ENCODE measurements at regions not wholly inside any gene's neighbourhood (a gene's known extent, or its start where the extent isn't known, plus 50 kb on each side); places are given as distances from the start of the nearest gene placed in this dataset.

- WGBS, 2 experiments (ENCODE audit: extremely low coverage in 2 of 2, insufficient read length in 1 of 2): 86% methylated on average over 4 of the region's 10 CpGs; no CpG with 5 or more reads in 1 of the 2 experiments
- intact Hi-C loops (cut with micrococcal nuclease): no loop called here
These were observed 258.5 kb downstream of the DLEU7 start for GRCh38 chr13:50584856-50585580.

More at GRCh38 chr13:50584856-50585580, 258.5 kb downstream of the DLEU7 start:
- no peaks in the 10 kb centered on the region; the same call in 1 of the 2 replicates for H3K9me1 ChIP-seq (ENCODE audit: insufficient read depth, low read length)
- no peak overlapping the region for H3K4me3 ChIP-seq (ENCODE audit: insufficient read depth, low read depth, low read length)
- no peak overlapping the region for H3K56ac ChIP-seq (ENCODE audit: extremely low read depth, insufficient read depth, low read length)
- no peak overlapping the region for H2BK15ac ChIP-seq (ENCODE audit: low read depth, low read length)
- H3K4me1 ChIP-seq (ENCODE audit: control insufficient read depth, insufficient read depth, low read length): peaks cover 7% of the 10 kb centered on the region
- H3K4me2 ChIP-seq (ENCODE audit: low read depth, low read length): no peak overlapping the region
- no peak overlapping the region for H2BK5ac ChIP-seq (ENCODE audit: low read depth, low read length, poor library complexity, severe bottlenecking)
- DNase-seq (no peak), ATAC-seq (ENCODE audit: low read depth) (no peak)
- H4K8ac ChIP-seq (ENCODE audit: low read depth in 2 of 2, low read length in 2 of 2): no peak overlapping the region
- CTCF ChIA-PET: interaction anchor here (0.8 kb wide), 1 partner anchor 15 kb away, joined by 3 read pairs; no protein-coding TSS in a partner anchor
- H3K27ac ChIP-seq (ENCODE audit: insufficient read depth, low read length): no peak overlapping the region
- no peak overlapping the region for H3K9ac ChIP-seq (ENCODE audit: low read depth, low read length)
- H3K18ac ChIP-seq (ENCODE audit: low read depth, low read length): no peak overlapping the region
- H3K14ac ChIP-seq (replicated peaks; ENCODE audit: low read depth, low read length): no peak overlapping the region
- H3K9me3 ChIP-seq (ENCODE audit: control insufficient read depth, insufficient read depth, low read length): no peaks in the 10 kb centered on the region
- H2AFZ ChIP-seq (replicated peaks; ENCODE audit: low read length, poor library complexity): no peak overlapping the region
- H3K27me3 ChIP-seq (ENCODE audit: control insufficient read depth, insufficient read depth, low read length): peaks cover 41% of the 10 kb centered on the region
- no peak overlapping the region for H4K91ac ChIP-seq (ENCODE audit: insufficient read depth, low read depth, low read length)
- TF ChIP-seq NFE2L2 (IDR thresholded peaks at IDR 0.05; ENCODE audit: low read depth, low read length): no peak
- no peak for TF ChIP-seq RCOR1 (IDR thresholded peaks at IDR 0.05; ENCODE audit: insufficient replicate concordance, low read length)
- no peak for TF ChIP-seq MXI1 (IDR thresholded peaks at IDR 0.05; ENCODE audit: borderline replicate concordance, low read depth, low read length)
- no peak for TF ChIP-seq MAFK (IDR thresholded peaks at IDR 0.05; ENCODE audit: low read depth, low read length)
- no peak for TF ChIP-seq SMC3 (IDR thresholded peaks at IDR 0.05; ENCODE audit: low read depth, low read length)
- TF ChIP-seq RFX5 (IDR thresholded peaks at IDR 0.05; ENCODE audit: low read depth, low read length): no peak
- no peak for TF ChIP-seq USF2 (IDR thresholded peaks at IDR 0.05; ENCODE audit: low read depth, low read length)
- TF ChIP-seq FOS (IDR thresholded peaks at IDR 0.05; ENCODE audit: low read depth, low read length): no peak
- in situ Hi-C loops (cut with MboI; ENCODE audit: low sequenced_read_pairs) (no loop called here), dilution Hi-C loops (cut with HindIII; ENCODE audit: low sequenced_read_pairs, unreplicated experiment) (no loop called here)
- no peak overlapping the region for H2AK9ac ChIP-seq (replicated peaks; ENCODE audit: low read depth, low read length, poor library complexity)
- H2BK120ac ChIP-seq (ENCODE audit: low read depth, low read length): no peak overlapping the region
- no TSS peak for BruUV-seq (replicated peaks)
- H3K79me1 ChIP-seq (ENCODE audit: low read depth in 1 of 2, low read length in 2 of 2): no peaks in the 10 kb centered on the region
- no peak overlapping the region for H2AK5ac ChIP-seq (ENCODE audit: low read depth, low read length)
- no peaks in the 10 kb centered on the region for H3K36me3 ChIP-seq (ENCODE audit: control insufficient read depth, insufficient read depth, low read length)
- no peak overlapping the region for H2BK20ac ChIP-seq (ENCODE audit: low read depth, low read length)
- H4K5ac ChIP-seq (ENCODE audit: low read depth, low read length): no peak overlapping the region
- peaks cover 7% of the 10 kb centered on the region; the same call in 1 of the 2 replicates for H4K20me1 ChIP-seq (ENCODE audit: insufficient read depth, low read length)
- POLR2A ChIA-PET (ENCODE audit: unreplicated experiment): no interaction called here
- no peak overlapping the region for H3K23ac ChIP-seq (ENCODE audit: low read depth, low read length)
- no peak overlapping the region for H3K4ac ChIP-seq (ENCODE audit: low read depth, low read length)
